Retinal pigment epithelial cell (primary cell): ENCODE measurements at regions not wholly inside any gene's neighbourhood (a gene's known extent, or its start where the extent isn't known, plus 50 kb on each side); places are given as distances from the start of the nearest gene placed in this dataset.

Source experiments
- DNase-seq: peaks from one replicate; pipeline ENCODE4 v3.0.0-alpha.2; 2010; ENCODE audit warnings: low read depth
- H3K4me3 ChIP-seq: 2 replicates; pipeline ENCODE4 v1.5.1; 2011; ENCODE audit warnings: mild to moderate bottlenecking, low read length, control low read depth, moderate library complexity
- CTCF ChIP-seq: conservative IDR thresholded peaks from 2 replicates; pipeline ENCODE4 v1.5.1; 2011; ENCODE audit warnings: low read depth, low read length, control low read depth, inconsistent platforms

GRCh38 chr1:192238421-192238820 is 78.4 kb upstream of the RGS21 start:
- no peak overlapping the region for H3K4me3 ChIP-seq
- TF ChIP-seq CTCF = no peak
- no peak for DNase-seq

- TF ChIP-seq CTCF = no peak
- no peak for DNase-seq
- no peak overlapping the region for H3K4me3 ChIP-seq
These were observed 73.1 kb upstream of the RGS21 start for GRCh38 chr1:192243721-192244120.

- DNase-seq = no peak
- no peak for TF ChIP-seq CTCF
- no peak overlapping the region for H3K4me3 ChIP-seq
These were observed 65.1 kb upstream of the RGS21 start for GRCh38 chr1:192251735-192252134.

- no peak overlapping the region for H3K4me3 ChIP-seq
- no peak for DNase-seq
- TF ChIP-seq CTCF = no peak
These were observed 64.0 kb upstream of the RGS21 start for GRCh38 chr1:192252776-192253175.

GRCh38 chr1:192256674-192257334 is 60.0 kb upstream of the RGS21 start:
- no peak overlapping the region for H3K4me3 ChIP-seq
- DNase-seq = no peak
- no peak for TF ChIP-seq CTCF

- no peak for TF ChIP-seq CTCF
- no peak overlapping the region for H3K4me3 ChIP-seq
- DNase-seq = no peak
These were observed 56.7 kb upstream of the RGS21 start for GRCh38 chr1:192260076-192260475.

GRCh38 chr1:192261476-192261875 is 55.3 kb upstream of the RGS21 start:
- DNase-seq = no peak
- no peak overlapping the region for H3K4me3 ChIP-seq
- no peak for TF ChIP-seq CTCF
